ENCODE measurements at regions not wholly inside any gene's neighbourhood (a gene's known extent, or its start where the extent isn't known, plus 50 kb on each side); places are given as distances from the start of the nearest gene placed in this dataset.
"Not testable (repeated sequence)": the region's sequence is repeated elsewhere in the genome, so short reads cannot be mapped to it uniquely, and the experiment has no call there.

DNA sequence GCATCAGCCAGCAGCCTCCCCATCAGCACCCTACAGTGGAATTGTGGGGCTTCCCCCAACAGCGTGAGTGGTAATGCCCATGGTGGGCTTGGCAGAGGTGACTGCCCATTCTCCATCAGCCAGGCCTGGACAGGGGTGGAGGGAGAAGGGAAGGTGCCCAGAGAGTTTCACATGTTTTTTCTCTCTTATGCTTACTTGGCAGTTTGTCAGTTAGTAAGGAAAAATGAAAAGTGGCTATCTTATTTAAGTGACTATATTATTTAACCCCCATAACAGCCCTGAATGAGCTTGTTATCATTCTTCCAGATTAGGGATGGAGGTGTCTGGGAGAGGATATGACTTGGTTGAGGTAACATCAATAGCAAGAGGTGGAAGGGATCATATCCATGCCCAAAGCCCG, 921.7 kb downstream of the GRID1 start:
- Mint-ChIP-seq H3K9me3 (no peaks in the 10 kb centered on the region), H3K4me1 (no peaks in the 10 kb centered on the region), H3K4me3 (no peak overlapping the region), H3K27me3 (peaks cover 10% of the 10 kb centered on the region), H3K27ac (no peak overlapping the region), H3K36me3 (no peaks in the 10 kb centered on the region)
- no peak for DNase-seq

DNA sequence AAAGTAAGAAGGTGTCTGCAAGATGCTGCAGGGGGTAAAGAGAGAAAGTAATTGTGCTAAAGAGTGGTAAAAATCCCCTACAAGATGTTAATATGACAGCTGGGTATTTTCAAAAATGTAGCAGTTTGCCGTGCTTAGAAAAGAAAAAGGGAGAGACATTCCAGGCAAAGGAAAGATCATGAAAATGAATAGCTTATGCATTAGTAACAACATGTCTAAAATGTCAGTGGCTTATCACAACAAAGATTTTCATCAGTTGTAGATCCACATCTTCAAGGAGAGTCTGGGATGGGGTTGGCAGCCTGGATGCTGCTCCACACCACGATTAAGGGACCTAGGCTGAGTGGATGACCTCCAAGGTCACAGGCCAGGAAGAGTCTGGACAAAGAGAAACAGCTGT, 920.9 kb downstream of the GRID1 start:
- Mint-ChIP-seq H3K36me3 (no peaks in the 10 kb centered on the region), H3K27me3 (peaks cover 10% of the 10 kb centered on the region)
- no peak for DNase-seq

DNA sequence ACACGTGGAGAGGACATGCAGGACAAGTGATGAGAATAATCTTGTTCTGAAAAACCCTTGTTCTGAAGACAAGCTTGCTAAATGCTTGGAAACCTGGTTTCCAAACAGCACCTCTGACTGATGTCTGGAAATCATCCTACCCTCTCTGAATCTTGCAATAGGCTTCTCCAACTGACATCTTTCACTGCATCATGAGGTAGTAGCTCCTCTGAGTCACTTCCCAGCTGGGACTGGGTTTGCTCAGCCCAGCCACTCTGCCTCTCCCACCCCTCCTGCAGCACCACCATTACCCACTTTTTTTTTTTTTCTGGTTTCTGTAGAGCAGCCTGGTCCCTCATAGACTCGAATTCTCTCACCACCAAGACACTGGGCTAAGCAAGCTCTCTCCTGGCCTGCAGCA, 919.8 kb downstream of the GRID1 start:
- Mint-ChIP-seq H3K4me3 (no peak overlapping the region), H3K27ac (no peak overlapping the region), H3K4me1 (no peaks in the 10 kb centered on the region), H3K27me3 (peaks cover 7% of the 10 kb centered on the region), H3K9me3 (no peaks in the 10 kb centered on the region), H3K36me3 (no peaks in the 10 kb centered on the region)
- DNase-seq, result no peak

More for the DNA sequence above, 920.9 kb downstream of the GRID1 start:
- Mint-ChIP-seq H3K4me1 (no peaks in the 10 kb centered on the region), H3K4me3 (no peak overlapping the region), H3K27ac (no peak overlapping the region), H3K9me3 (no peaks in the 10 kb centered on the region)

DNA sequence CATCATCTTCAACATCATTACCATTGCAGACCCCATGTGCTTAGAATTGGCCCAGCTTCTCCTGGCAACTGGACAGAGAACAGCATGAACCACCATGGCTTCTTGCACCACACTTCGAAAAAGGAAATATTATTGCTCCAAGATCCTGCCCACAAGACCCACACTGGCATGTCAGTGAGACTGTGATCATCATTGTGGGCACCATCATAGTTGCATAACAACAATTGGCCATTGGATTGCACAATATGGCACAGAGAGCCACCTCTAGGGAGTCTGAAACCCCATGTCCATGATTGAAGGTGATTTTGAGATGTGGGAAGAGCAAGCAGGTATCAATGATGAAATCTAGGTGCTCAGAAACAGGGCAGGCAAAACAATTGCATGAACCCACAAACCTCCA, 918.9 kb downstream of the GRID1 start:
- no peak overlapping the region for H3K4me3 Mint-ChIP-seq
- H3K9me3 Mint-ChIP-seq, result no peaks in the 10 kb centered on the region
- H3K36me3 Mint-ChIP-seq, result no peaks in the 10 kb centered on the region
- peaks cover 7% of the 10 kb centered on the region for H3K27me3 Mint-ChIP-seq
- no peak for DNase-seq
- H3K4me1 Mint-ChIP-seq, result no peaks in the 10 kb centered on the region
- H3K27ac Mint-ChIP-seq, result no peak overlapping the region

- H3K27ac Mint-ChIP-seq, result no peak overlapping the region
- no peaks in the 10 kb centered on the region for H3K4me1 Mint-ChIP-seq
- peaks cover 4% of the 10 kb centered on the region for H3K27me3 Mint-ChIP-seq
- H3K4me3 Mint-ChIP-seq, result no peak overlapping the region
- no peaks in the 10 kb centered on the region for H3K36me3 Mint-ChIP-seq
- DNase-seq, result no peak
- H3K9me3 Mint-ChIP-seq, result no peaks in the 10 kb centered on the region
Observed at GRCh38 chr10:85448716-85449115, 917.9 kb downstream of the GRID1 start.

GRCh38 chr10:85454386-85454785, 912.2 kb downstream of the GRID1 start:
- Mint-ChIP-seq H3K4me3 (no peak overlapping the region), H3K36me3 (no peaks in the 10 kb centered on the region), H3K4me1 (no peaks in the 10 kb centered on the region), H3K27me3 (peaks cover 6% of the 10 kb centered on the region), H3K27ac (no peak overlapping the region), H3K9me3 (no peaks in the 10 kb centered on the region)
- no peak for DNase-seq

DNA sequence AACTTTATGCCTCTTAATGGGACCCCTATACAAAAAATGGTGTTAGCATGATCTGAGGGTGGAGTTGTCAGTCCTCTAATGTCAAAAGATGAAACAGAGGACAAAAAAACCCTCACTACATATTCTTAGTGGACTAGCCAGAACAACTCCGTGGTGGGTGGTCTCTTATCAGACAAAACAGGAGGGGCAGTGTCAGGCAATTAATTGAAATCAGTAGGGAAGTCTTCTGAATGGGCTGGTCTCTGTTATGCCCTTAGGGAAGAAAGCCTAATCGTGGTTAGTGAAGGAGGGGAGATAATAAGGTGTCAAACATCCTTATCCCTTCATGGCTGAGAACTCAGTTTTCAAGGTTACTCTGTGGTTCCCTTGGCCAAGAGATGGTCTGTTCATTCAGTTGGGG, 909.4 kb downstream of the GRID1 start:
- Mint-ChIP-seq H3K27ac (no peak overlapping the region), H3K36me3 (no peaks in the 10 kb centered on the region), H3K4me3 (no peak overlapping the region), H3K27me3 (peaks cover 6% of the 10 kb centered on the region), H3K4me1 (no peaks in the 10 kb centered on the region), H3K9me3 (no peaks in the 10 kb centered on the region)
- DNase-seq, result no peak

- H3K9me3 Mint-ChIP-seq, result no peaks in the 10 kb centered on the region
- H3K4me1 Mint-ChIP-seq, result no peaks in the 10 kb centered on the region
- H3K4me3 Mint-ChIP-seq, result no peak overlapping the region
- peaks cover 6% of the 10 kb centered on the region for H3K27me3 Mint-ChIP-seq
- no peaks in the 10 kb centered on the region for H3K36me3 Mint-ChIP-seq
- no peak for DNase-seq
- no peak overlapping the region for H3K27ac Mint-ChIP-seq
Observed at GRCh38 chr10:85458324-85458723, 908.3 kb downstream of the GRID1 start.

DNA sequence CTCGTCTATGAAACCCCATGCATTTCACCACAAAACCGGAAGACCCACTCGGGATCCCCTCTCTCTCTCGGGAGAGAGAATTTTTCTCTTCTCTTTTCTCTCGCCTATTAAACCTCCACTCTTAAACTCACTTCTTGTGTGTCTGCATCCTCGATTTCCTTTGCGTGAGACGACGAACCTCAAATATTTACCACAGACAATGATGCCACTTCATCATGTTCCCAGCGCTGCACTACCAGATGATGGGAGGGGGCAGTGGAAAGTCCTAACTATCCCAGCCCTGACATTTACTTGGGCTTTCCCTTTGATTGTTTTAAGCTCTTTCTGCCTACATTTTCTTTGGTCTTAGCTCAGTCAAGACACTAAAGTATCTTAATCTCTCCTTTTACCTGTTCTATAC, 906.7 kb downstream of the GRID1 start:
- no peak overlapping the region for H3K27ac Mint-ChIP-seq
- H3K27me3 Mint-ChIP-seq, result peaks cover 6% of the 10 kb centered on the region
- no peak for DNase-seq
- H3K4me3 Mint-ChIP-seq, result no peak overlapping the region
- H3K9me3 Mint-ChIP-seq, result no peaks in the 10 kb centered on the region
- H3K4me1 Mint-ChIP-seq, result no peaks in the 10 kb centered on the region
- H3K36me3 Mint-ChIP-seq, result no peaks in the 10 kb centered on the region

- no peaks in the 10 kb centered on the region for H3K4me1 Mint-ChIP-seq
- H3K27ac Mint-ChIP-seq, result no peak overlapping the region
- H3K9me3 Mint-ChIP-seq, result no peaks in the 10 kb centered on the region
- DNase-seq, result no peak
- no peaks in the 10 kb centered on the region for H3K36me3 Mint-ChIP-seq
- H3K4me3 Mint-ChIP-seq, result no peak overlapping the region
- H3K27me3 Mint-ChIP-seq, result no peaks in the 10 kb centered on the region
Observed at GRCh38 chr10:85464336-85464735, 902.3 kb downstream of the GRID1 start.

DNA sequence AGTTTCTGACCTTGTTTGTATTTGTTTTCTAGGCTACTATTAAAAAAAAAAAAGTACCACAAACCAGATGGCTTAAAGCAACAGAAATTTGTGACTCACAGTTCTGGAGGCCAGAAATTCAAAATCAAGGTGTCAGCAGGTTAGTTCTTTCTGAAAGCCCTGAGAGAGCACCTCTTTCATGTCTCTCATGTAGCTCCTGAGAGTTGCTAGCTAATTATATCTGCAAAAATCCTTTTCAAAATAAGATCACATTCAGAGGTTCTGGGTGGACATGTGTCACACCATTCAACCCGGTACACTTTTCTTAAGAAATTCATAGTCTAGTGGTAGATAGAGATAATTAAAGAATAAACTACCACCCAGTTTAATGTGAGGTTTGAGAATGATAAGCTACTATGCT, 888.6 kb downstream of the GRID1 start:
- H3K4me3 Mint-ChIP-seq, result no peak overlapping the region
- H3K4me1 Mint-ChIP-seq, result no peaks in the 10 kb centered on the region
- H3K36me3 Mint-ChIP-seq, result no peaks in the 10 kb centered on the region
- no peaks in the 10 kb centered on the region for H3K9me3 Mint-ChIP-seq
- H3K27me3 Mint-ChIP-seq, result no peaks in the 10 kb centered on the region
- H3K27ac Mint-ChIP-seq, result no peak overlapping the region
- no peak for DNase-seq

- Mint-ChIP-seq H3K27me3 (peaks cover 8% of the 10 kb centered on the region), H3K4me3 (no peak overlapping the region), H3K36me3 (no peaks in the 10 kb centered on the region), H3K27ac (no peak overlapping the region), H3K9me3 (no peaks in the 10 kb centered on the region), H3K4me1 (peaks cover 3% of the 10 kb centered on the region)
- no peak for DNase-seq
Observed at GRCh38 chr10:85490431-85490830, 876.2 kb downstream of the GRID1 start.

- no peak overlapping the region for H3K4me3 Mint-ChIP-seq
- no peak for DNase-seq
- H3K36me3 Mint-ChIP-seq, result no peaks in the 10 kb centered on the region
- peaks cover 3% of the 10 kb centered on the region for H3K4me1 Mint-ChIP-seq
- H3K27me3 Mint-ChIP-seq, result peaks cover 8% of the 10 kb centered on the region
- no peak overlapping the region for H3K27ac Mint-ChIP-seq
- no peaks in the 10 kb centered on the region for H3K9me3 Mint-ChIP-seq
Observed at GRCh38 chr10:85491652-85492051, 874.9 kb downstream of the GRID1 start.

GRCh38 chr10:85492684-85493083, 873.9 kb downstream of the GRID1 start:
- Mint-ChIP-seq H3K27me3 (peaks cover 4% of the 10 kb centered on the region), H3K9me3 (peaks cover 1% of the 10 kb centered on the region), H3K27ac (no peak overlapping the region), H3K4me3 (no peak overlapping the region), H3K36me3 (no peaks in the 10 kb centered on the region), H3K4me1 (peaks cover 3% of the 10 kb centered on the region)
- no peak for DNase-seq

GRCh38 chr10:85493703-85494102, 872.9 kb downstream of the GRID1 start:
- Mint-ChIP-seq H3K4me3 (no peak overlapping the region), H3K27ac (no peak overlapping the region), H3K27me3 (peaks cover 4% of the 10 kb centered on the region), H3K9me3 (peaks cover 1% of the 10 kb centered on the region), H3K4me1 (peaks cover 3% of the 10 kb centered on the region), H3K36me3 (no peaks in the 10 kb centered on the region)
- DNase-seq, result no peak

- DNase-seq, H3K4me1 Mint-ChIP-seq, H3K27ac Mint-ChIP-seq, H3K36me3 Mint-ChIP-seq, H3K27me3 Mint-ChIP-seq, H3K9me3 Mint-ChIP-seq, H3K4me3 Mint-ChIP-seq: not testable (repeated sequence)
Observed at GRCh38 chr10:85504641-85505040, 862.0 kb downstream of the GRID1 start.

DNA sequence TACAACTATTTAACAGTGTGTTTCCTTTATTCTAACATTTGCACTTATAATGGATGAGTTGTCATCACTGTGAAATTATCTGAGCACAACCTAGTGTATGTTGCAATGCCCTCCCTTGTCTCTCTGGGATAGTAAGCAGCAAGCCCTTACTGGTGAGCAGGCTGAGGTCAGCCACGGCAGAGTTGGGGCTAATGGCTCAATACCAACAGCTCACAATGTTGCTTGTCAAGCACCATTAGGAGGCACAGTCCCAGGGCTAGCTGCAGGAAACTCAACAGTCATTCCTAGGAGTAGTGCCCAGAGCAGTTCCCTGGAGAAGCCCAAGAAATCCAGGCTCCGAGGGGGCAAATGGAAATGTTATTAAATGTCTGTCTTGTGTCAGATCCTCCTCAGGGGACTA, 858.4 kb downstream of the GRID1 start:
- H3K27ac Mint-ChIP-seq, result no peak overlapping the region
- H3K4me3 Mint-ChIP-seq, result no peak overlapping the region
- DNase-seq, result no peak
- peaks cover 3% of the 10 kb centered on the region for H3K9me3 Mint-ChIP-seq
- peaks cover 2% of the 10 kb centered on the region for H3K27me3 Mint-ChIP-seq
- H3K36me3 Mint-ChIP-seq, result no peaks in the 10 kb centered on the region
- H3K4me1 Mint-ChIP-seq, result no peaks in the 10 kb centered on the region
